H9 (cell line): ENCODE measurements at regions not wholly inside any gene's neighbourhood (a gene's known extent, or its start where the extent isn't known, plus 50 kb on each side); places are given as distances from the start of the nearest gene placed in this dataset.

Experiments
- DNase-seq: peaks from one replicate; pipeline ENCODE4 v3.0.0-alpha.2; 2017
- H2AFZ ChIP-seq: one replicate; pipeline ENCODE4 v1.6.1; 2013; ENCODE audit warnings: mild to moderate bottlenecking, low read length, control low read depth, moderate library complexity
- H2AK5ac ChIP-seq: 2 replicates; pipeline ENCODE4 v1.6.1; 2013; ENCODE audit warnings: low read length, control low read depth, mixed read lengths; ENCODE audit not compliant: insufficient read length
- H2BK120ac ChIP-seq: one replicate; pipeline ENCODE4 v1.6.1; 2013; ENCODE audit warnings: low read depth, mild to moderate bottlenecking, low read length, control low read depth, inconsistent platforms; ENCODE audit not compliant: poor library complexity, severe bottlenecking
- H2BK12ac ChIP-seq: 2 replicates; pipeline ENCODE4 v1.6.1; 2013; ENCODE audit warnings: low read length, control low read depth, mixed read lengths, low read depth; ENCODE audit not compliant: insufficient read length
- H2BK15ac ChIP-seq: 2 replicates; pipeline ENCODE4 v1.6.1; 2013; ENCODE audit warnings: low read depth, low read length, control low read depth
- H2BK20ac ChIP-seq: one replicate; pipeline ENCODE4 v1.6.1; 2013; ENCODE audit warnings: low read depth, mild to moderate bottlenecking, low read length, control low read depth, inconsistent platforms; ENCODE audit not compliant: poor library complexity, severe bottlenecking
- H2BK5ac ChIP-seq: 2 replicates; pipeline ENCODE4 v1.6.1; 2013; ENCODE audit warnings: low read length, control low read depth, mixed read lengths; ENCODE audit not compliant: insufficient read length
- H3K14ac ChIP-seq: 2 replicates; pipeline ENCODE4 v1.6.1; 2013; ENCODE audit warnings: low read length, control low read depth; ENCODE audit not compliant: insufficient read depth
- H3K18ac ChIP-seq: 2 replicates; pipeline ENCODE4 v1.6.1; 2013; ENCODE audit warnings: low read depth, mild to moderate bottlenecking, mixed read lengths, low read length, control low read depth; ENCODE audit not compliant: insufficient read length
- H3K23ac ChIP-seq: 2 replicates; pipeline ENCODE4 v1.6.1; 2013; ENCODE audit warnings: low read length, control low read depth, mixed read lengths, low read depth; ENCODE audit not compliant: insufficient read length
- H3K23me2 ChIP-seq: 2 replicates; pipeline ENCODE4 v1.6.1; 2013; ENCODE audit warnings: low read depth, mild to moderate bottlenecking, mixed read lengths, low read length, control low read depth; ENCODE audit not compliant: insufficient read length, poor library complexity, severe bottlenecking
- H3K27ac ChIP-seq: 2 replicates; pipeline ENCODE4 v1.5.1; 2013; ENCODE audit warnings: low read length, control low read depth, mixed read lengths, low read depth; ENCODE audit not compliant: insufficient read length
- H3K27me3 ChIP-seq: 2 replicates; pipeline ENCODE4 v1.6.1; 2013; ENCODE audit warnings: low read length, control low read depth, inconsistent platforms; ENCODE audit not compliant: insufficient read depth
- H3K4ac ChIP-seq: 2 replicates; pipeline ENCODE4 v1.6.1; 2013; ENCODE audit warnings: low read depth, mild to moderate bottlenecking, control low read depth, inconsistent platforms, low read length, moderate library complexity
- H3K4me1 ChIP-seq: 2 replicates; pipeline ENCODE4 v1.6.1; 2013; ENCODE audit warnings: low read length, control low read depth, inconsistent platforms; ENCODE audit not compliant: insufficient read depth
- H3K4me2 ChIP-seq: 2 replicates; pipeline ENCODE4 v1.6.1; 2013; ENCODE audit warnings: low read length, control low read depth, mixed read lengths; ENCODE audit not compliant: insufficient read length, insufficient read depth
- H3K56ac ChIP-seq: 2 replicates; pipeline ENCODE4 v1.6.1; 2013; ENCODE audit warnings: low read depth, mild to moderate bottlenecking, mixed read lengths, low read length, control low read depth; ENCODE audit not compliant: insufficient read length
- H3K79me1 ChIP-seq: 2 replicates; pipeline ENCODE4 v1.6.1; 2013; ENCODE audit warnings: low read depth, mild to moderate bottlenecking, moderate library complexity, low read length, control low read depth, inconsistent platforms; ENCODE audit not compliant: insufficient read depth, poor library complexity, severe bottlenecking
- H3K79me2 ChIP-seq: 2 replicates; pipeline ENCODE4 v1.6.1; 2013; ENCODE audit warnings: low read length, control low read depth, inconsistent platforms; ENCODE audit not compliant: insufficient read depth
- H3K9ac ChIP-seq: 2 replicates; pipeline ENCODE4 v1.6.1; 2013; ENCODE audit warnings: low read length, control low read depth, mixed read lengths; ENCODE audit not compliant: insufficient read length; ENCODE audit errors: extremely low read depth
- H3K9me3 ChIP-seq: one replicate; pipeline ENCODE4 v1.6.1; 2013; ENCODE audit warnings: low read depth, low read length, inconsistent platforms; ENCODE audit not compliant: control insufficient read depth
- H3T11ph ChIP-seq: one replicate; pipeline ENCODE4 v1.6.1; 2013; ENCODE audit warnings: mild to moderate bottlenecking, low read length, control low read depth, inconsistent platforms
- H4K20me1 ChIP-seq: one replicate; pipeline ENCODE4 v1.6.1; 2013; ENCODE audit not compliant: control insufficient read depth, insufficient read length, insufficient read depth
- H4K5ac ChIP-seq: 2 replicates; pipeline ENCODE4 v1.6.1; 2013; ENCODE audit warnings: low read depth, mild to moderate bottlenecking, mixed read lengths, low read length, control low read depth; ENCODE audit not compliant: insufficient read length
- H4K8ac ChIP-seq: replicated peaks from 2 replicates; pipeline ENCODE4 v1.6.1; 2013; ENCODE audit warnings: low read length, control low read depth, mixed read lengths, low read depth; ENCODE audit not compliant: insufficient read length
- H4K91ac ChIP-seq: 2 replicates; pipeline ENCODE4 v1.6.1; 2013; ENCODE audit warnings: low read depth, mild to moderate bottlenecking, moderate library complexity, mixed read lengths, low read length, control low read depth; ENCODE audit not compliant: insufficient read length
- H3K27ac Mint-ChIP-seq, 3 experiments: 2 replicates in 2 of 3; 3 replicates in 1 of 3; pipeline ENCODE4 v1.8.0; 2020 to 2021; ENCODE audit warnings: mixed read lengths in 3 of 3, mild to moderate bottlenecking in 1 of 3, moderate library complexity in 1 of 3
- H3K27me3 Mint-ChIP-seq: 2 replicates; pipeline ENCODE4 v1.8.0; 2021; ENCODE audit warnings: low read depth, mild to moderate bottlenecking, moderate library complexity, mixed read lengths
- H3K36me3 Mint-ChIP-seq, 3 experiments: 2 replicates in 2 of 3; 3 replicates in 1 of 3; pipeline ENCODE4 v1.8.0; 2020 to 2021; ENCODE audit warnings: low read depth in 3 of 3, mixed read lengths in 3 of 3; ENCODE audit not compliant: insufficient read depth in 1 of 3
- H3K4me1 Mint-ChIP-seq, 2 experiments: 2 replicates each; pipeline ENCODE4 v1.8.0; 2020; ENCODE audit warnings: mixed read lengths in 2 of 2
- H3K4me3 Mint-ChIP-seq, 2 experiments: 2 replicates in 1 of 2; 3 replicates in 1 of 2; pipeline ENCODE4 v1.8.0; 2020 to 2021; ENCODE audit warnings: mild to moderate bottlenecking in 2 of 2, mixed read lengths in 2 of 2, moderate library complexity in 1 of 2
- H3K9me3 Mint-ChIP-seq, 2 experiments: 2 replicates in 1 of 2; 3 replicates in 1 of 2; pipeline ENCODE4 v1.8.0; 2020; ENCODE audit warnings: mild to moderate bottlenecking in 2 of 2, mixed read lengths in 2 of 2, moderate library complexity in 1 of 2
- WGBS: extraction: QIAGEN DNeasy Blood & Tissue Kit; methylation state at CpG from one replicate; pipeline ENCODE4 v1.1.7; 2013; ENCODE audit warnings: missing lambda C conversion rate, low lambda C conversion rate, mixed read lengths; ENCODE audit not compliant: insufficient read length; ENCODE audit errors: extremely low coverage; 5-methylcytosine and 5-hydroxymethylcytosine counted together
- TF ChIP-seq, protein P1 (sequence below): fragments of 200-600 bp; sonication (generic); conservative IDR thresholded peaks from 3 replicates; pipeline ENCODE4 v1.8.0; 2021; ENCODE audit warnings: antibody characterized with exemption, mild to moderate bottlenecking

- Mint-ChIP-seq H3K36me3 (no peaks in the 10 kb centered on the region; a peak in 1 of 7 replicates), H3K9me3 (peaks cover 0 to 3% of the 10 kb centered on the region in 2 experiments; a peak in 1 of 5 replicates), H3K4me3 (no peak overlapping the region), H3K27me3 (no peaks in the 10 kb centered on the region; the same call in 1 of the 2 replicates), H3K27ac (no peak overlapping the region), H3K4me1 (no peaks in the 10 kb centered on the region)
- no peak overlapping the region for H4K91ac ChIP-seq
- H3K56ac ChIP-seq, result no peak overlapping the region
- no peaks in the 10 kb centered on the region for H3K27me3 ChIP-seq
- H4K5ac ChIP-seq, result no peak overlapping the region
- no peak overlapping the region for H3K4me2 ChIP-seq
- no peaks in the 10 kb centered on the region for H3K79me1 ChIP-seq
- H3K9ac ChIP-seq, result no peak overlapping the region
- H2AK5ac ChIP-seq, result no peak overlapping the region
- H3T11ph ChIP-seq, result no peak overlapping the region
- no peak overlapping the region for H3K27ac ChIP-seq
- TF ChIP-seq, protein P1, sequence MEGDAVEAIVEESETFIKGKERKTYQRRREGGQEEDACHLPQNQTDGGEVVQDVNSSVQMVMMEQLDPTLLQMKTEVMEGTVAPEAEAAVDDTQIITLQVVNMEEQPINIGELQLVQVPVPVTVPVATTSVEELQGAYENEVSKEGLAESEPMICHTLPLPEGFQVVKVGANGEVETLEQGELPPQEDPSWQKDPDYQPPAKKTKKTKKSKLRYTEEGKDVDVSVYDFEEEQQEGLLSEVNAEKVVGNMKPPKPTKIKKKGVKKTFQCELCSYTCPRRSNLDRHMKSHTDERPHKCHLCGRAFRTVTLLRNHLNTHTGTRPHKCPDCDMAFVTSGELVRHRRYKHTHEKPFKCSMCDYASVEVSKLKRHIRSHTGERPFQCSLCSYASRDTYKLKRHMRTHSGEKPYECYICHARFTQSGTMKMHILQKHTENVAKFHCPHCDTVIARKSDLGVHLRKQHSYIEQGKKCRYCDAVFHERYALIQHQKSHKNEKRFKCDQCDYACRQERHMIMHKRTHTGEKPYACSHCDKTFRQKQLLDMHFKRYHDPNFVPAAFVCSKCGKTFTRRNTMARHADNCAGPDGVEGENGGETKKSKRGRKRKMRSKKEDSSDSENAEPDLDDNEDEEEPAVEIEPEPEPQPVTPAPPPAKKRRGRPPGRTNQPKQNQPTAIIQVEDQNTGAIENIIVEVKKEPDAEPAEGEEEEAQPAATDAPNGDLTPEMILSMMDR, result no peak
- H2BK120ac ChIP-seq, result no peak overlapping the region
- no peak overlapping the region for H3K4ac ChIP-seq
- no peak overlapping the region for H4K8ac ChIP-seq
- no peak overlapping the region for H2BK12ac ChIP-seq
- H4K20me1 ChIP-seq, result no peaks in the 10 kb centered on the region
- H3K4me1 ChIP-seq, result no peaks in the 10 kb centered on the region
- no peak overlapping the region for H2AFZ ChIP-seq
- no peak for DNase-seq
- H3K14ac ChIP-seq, result no peak overlapping the region; the same call in 1 of the 2 replicates
- H3K23ac ChIP-seq, result no peak overlapping the region
- H3K9me3 ChIP-seq, result no peaks in the 10 kb centered on the region
- H2BK20ac ChIP-seq, result no peak overlapping the region
- H3K23me2 ChIP-seq, result no peaks in the 10 kb centered on the region
- no peak overlapping the region for H3K18ac ChIP-seq
- no peak overlapping the region for H2BK15ac ChIP-seq
- no peak overlapping the region for H2BK5ac ChIP-seq
- H3K79me2 ChIP-seq, result no peaks in the 10 kb centered on the region
- WGBS, result no CpG with 5 or more reads among the region's 10 CpGs
These were observed 241.8 kb upstream of the SLCO3A1 start for GRCh38 chr15:91611561-91612323.
